Neuronal stem cell (in vitro differentiated cells): ENCODE measurements at regions not wholly inside any gene's neighbourhood (a gene's known extent, or its start where the extent isn't known, plus 50 kb on each side); places are given as distances from the start of the nearest gene placed in this dataset.

Experiments used
- DNase-seq: peaks from one replicate; pipeline ENCODE4 v3.0.0-alpha.2; 2013; ENCODE audit warnings: low spot score
- H2AFZ ChIP-seq: one replicate; pipeline ENCODE4 v1.6.1; 2013; ENCODE audit warnings: mild to moderate bottlenecking, low read length, inconsistent platforms
- H2AK5ac ChIP-seq: 2 replicates; pipeline ENCODE4 v1.6.1; 2013; ENCODE audit warnings: low read depth, mild to moderate bottlenecking, inconsistent platforms, low read length, moderate library complexity, mixed read lengths
- H2BK120ac ChIP-seq: 2 replicates; pipeline ENCODE4 v1.6.1; 2013; ENCODE audit warnings: low read depth, mild to moderate bottlenecking, inconsistent platforms, low read length, moderate library complexity, mixed read lengths
- H2BK12ac ChIP-seq: one replicate; pipeline ENCODE4 v1.6.1; 2013; ENCODE audit warnings: low read length, inconsistent platforms
- H2BK15ac ChIP-seq: 2 replicates; pipeline ENCODE4 v1.6.1; 2013; ENCODE audit warnings: mild to moderate bottlenecking, low read length, inconsistent platforms, mixed read lengths
- H2BK5ac ChIP-seq: one replicate; pipeline ENCODE4 v1.6.1; 2013; ENCODE audit warnings: inconsistent platforms, mild to moderate bottlenecking, low read length, moderate library complexity
- H3K14ac ChIP-seq: one replicate; pipeline ENCODE4 v1.6.1; 2013; ENCODE audit warnings: low read length, inconsistent platforms
- H3K18ac ChIP-seq: 2 replicates; pipeline ENCODE4 v1.6.1; 2013; ENCODE audit warnings: low read length, inconsistent platforms
- H3K23ac ChIP-seq: 2 replicates; pipeline ENCODE4 v1.6.1; 2013; ENCODE audit warnings: low read depth, mild to moderate bottlenecking, mixed read lengths, low read length, inconsistent platforms; ENCODE audit not compliant: poor library complexity
- H3K27ac ChIP-seq: replicated peaks from 3 replicates; pipeline ENCODE4 v1.5.1; 2013; ENCODE audit warnings: low read length, inconsistent platforms
- H3K27me3 ChIP-seq, 3 experiments: 2 replicates each; pipeline ENCODE4 v1.6.1; 2013; ENCODE audit warnings: low read length in 3 of 3, mild to moderate bottlenecking in 2 of 3, inconsistent platforms in 1 of 3, low read depth in 1 of 3, mixed read lengths in 1 of 3, moderate library complexity in 1 of 3; ENCODE audit not compliant: control insufficient read depth in 3 of 3, insufficient read depth in 3 of 3
- H3K36me3 ChIP-seq, 2 donors: replicated peaks in 1 of 2; 2 replicates each; pipeline ENCODE4 v1.6.1; 2013; ENCODE audit warnings: low read length in 2 of 2; ENCODE audit not compliant: control insufficient read depth in 2 of 2, insufficient read depth in 2 of 2
- H3K4ac ChIP-seq: 2 replicates; pipeline ENCODE4 v1.6.1; 2013; ENCODE audit warnings: inconsistent platforms, mild to moderate bottlenecking, low read length, moderate library complexity
- H3K4me1 ChIP-seq, 2 donors: 1 replicate in 1 of 2; 2 replicates in 1 of 2; pipeline ENCODE4 v1.6.1; 2013; ENCODE audit warnings: low read length in 2 of 2, low read depth in 1 of 2; ENCODE audit not compliant: control insufficient read depth in 2 of 2, insufficient read depth in 1 of 2
- H3K4me2 ChIP-seq: one replicate; pipeline ENCODE4 v1.6.1; 2013; ENCODE audit warnings: mild to moderate bottlenecking, low read length, inconsistent platforms; ENCODE audit not compliant: insufficient read depth, poor library complexity, severe bottlenecking
- H3K4me3 ChIP-seq, 2 donors: 2 replicates each; pipeline ENCODE4 v1.5.1; 2013; ENCODE audit warnings: low read length in 2 of 2, mild to moderate bottlenecking in 2 of 2, inconsistent platforms in 1 of 2, moderate library complexity in 1 of 2
- H3K79me1 ChIP-seq: one replicate; pipeline ENCODE4 v1.6.1; 2013; ENCODE audit warnings: low read depth, mild to moderate bottlenecking, inconsistent platforms, low read length, moderate library complexity
- H3K9ac ChIP-seq: one replicate; pipeline ENCODE4 v1.6.1; 2013; ENCODE audit warnings: mild to moderate bottlenecking, low read depth, low read length, inconsistent platforms; ENCODE audit not compliant: poor library complexity
- H3K9me3 ChIP-seq, 2 donors: replicated peaks in 1 of 2; 2 replicates each; pipeline versions ENCODE3 to v1.6.1; 2013; ENCODE audit warnings: low read length in 2 of 2, mild to moderate bottlenecking in 2 of 2, inconsistent platforms in 1 of 2, low read depth in 1 of 2, mixed read lengths in 1 of 2, moderate library complexity in 1 of 2; ENCODE audit not compliant: control insufficient read depth in 2 of 2, insufficient read depth in 1 of 2
- H4K8ac ChIP-seq: one replicate; pipeline ENCODE4 v1.6.1; 2013; ENCODE audit warnings: low read depth, mild to moderate bottlenecking, inconsistent platforms, low read length, moderate library complexity
- H4K91ac ChIP-seq: one replicate; pipeline ENCODE4 v1.6.1; 2013; ENCODE audit warnings: low read length, low read depth, mild to moderate bottlenecking, inconsistent platforms; ENCODE audit not compliant: poor library complexity
- WGBS, 2 donors: extraction: QIAGEN DNeasy Blood & Tissue Kit; methylation state at CpG; one replicate each; pipeline ENCODE4 v1.1.7; 2013; ENCODE audit warnings: missing lambda C conversion rate in 2 of 2, mixed read lengths in 1 of 2; ENCODE audit not compliant: insufficient read length in 2 of 2, insufficient replicate concordance in 1 of 2; ENCODE audit errors: extremely low coverage in 2 of 2; 5-methylcytosine and 5-hydroxymethylcytosine counted together

DNA sequence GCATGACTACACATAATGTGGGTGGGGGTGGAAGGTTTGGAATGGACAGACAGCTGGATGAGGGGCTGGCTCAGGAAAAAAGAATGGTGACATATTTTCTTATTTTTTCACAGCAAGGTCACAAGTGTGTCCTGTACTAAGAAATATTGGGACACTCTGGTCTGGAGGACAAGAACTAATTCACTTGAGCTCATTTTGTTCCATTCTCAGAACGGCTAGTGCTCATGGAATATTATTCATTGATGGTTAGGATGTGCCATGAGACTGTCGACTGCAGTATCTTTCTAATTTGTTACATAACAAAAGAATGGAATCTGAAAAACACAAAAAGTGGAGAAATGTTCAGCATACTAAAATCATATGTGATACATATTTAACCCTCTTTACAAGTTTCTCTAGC, 149.5 kb downstream of the BMP4 start:
- no peak overlapping the region for H3K4me2 ChIP-seq
- no peak overlapping the region for H2BK120ac ChIP-seq
- no peak overlapping the region for H3K18ac ChIP-seq
- H3K23ac ChIP-seq = no peak overlapping the region
- no peaks in the 10 kb centered on the region for H3K36me3 ChIP-seq
- H3K9ac ChIP-seq = no peak overlapping the region
- no peaks in the 10 kb centered on the region for H3K4me1 ChIP-seq
- H3K4ac ChIP-seq = no peak overlapping the region
- no peaks in the 10 kb centered on the region for H3K9me3 ChIP-seq
- no peak overlapping the region for H4K91ac ChIP-seq
- H3K4me3 ChIP-seq = no peak overlapping the region
- no peak overlapping the region for H3K27ac ChIP-seq
- no peak overlapping the region for H2BK15ac ChIP-seq
- WGBS, 2 donors = no CpG with 5 or more reads among the region's 2 CpGs
- no peak overlapping the region for H2AFZ ChIP-seq
- H4K8ac ChIP-seq = no peak overlapping the region
- no peak overlapping the region for H2AK5ac ChIP-seq
- H2BK12ac ChIP-seq = no peak overlapping the region
- DNase-seq = no peak
- no peak overlapping the region for H2BK5ac ChIP-seq
- no peaks in the 10 kb centered on the region for H3K27me3 ChIP-seq
- H3K79me1 ChIP-seq = no peaks in the 10 kb centered on the region
- no peak overlapping the region for H3K14ac ChIP-seq

DNA sequence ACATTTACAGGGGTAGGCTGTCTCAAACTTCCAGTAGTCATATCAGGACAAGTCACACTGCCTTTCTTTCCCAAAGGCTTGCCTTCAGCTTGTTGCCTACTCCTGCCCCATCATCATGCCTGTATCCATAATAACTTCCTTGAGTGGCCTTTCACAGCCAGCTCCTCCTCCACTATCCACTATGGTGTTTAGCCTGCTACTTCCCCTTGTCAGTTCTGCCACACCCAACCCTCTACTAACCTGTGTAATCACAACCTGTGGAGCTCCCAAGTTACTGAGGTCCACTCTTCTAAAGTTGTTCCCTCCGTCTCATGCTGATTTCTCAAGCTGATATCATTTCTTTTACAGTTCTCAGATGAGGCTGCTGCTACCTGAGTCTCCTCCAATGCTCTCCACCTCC, 159.9 kb downstream of the BMP4 start:
- Histone ChIP-seq H2BK5ac (no peak overlapping the region), H3K18ac (no peak overlapping the region), H3K23ac (no peak overlapping the region), H3K36me3 (no peaks in the 10 kb centered on the region), H3K9ac (no peak overlapping the region), H4K91ac (no peak overlapping the region), H4K8ac (no peak overlapping the region), H3K27ac (no peak overlapping the region), H3K14ac (no peak overlapping the region), H2BK120ac (no peak overlapping the region), H3K9me3 (no peaks in the 10 kb centered on the region), H2AFZ (no peak overlapping the region), H2AK5ac (no peak overlapping the region), H3K27me3 (no peaks in the 10 kb centered on the region), H2BK12ac (no peak overlapping the region), H3K4ac (no peak overlapping the region), H3K4me1 (peaks cover 0 to 2% of the 10 kb centered on the region in 2 donors), H2BK15ac (no peak overlapping the region), H3K4me2 (no peak overlapping the region), H3K4me3 (no peak overlapping the region), H3K79me1 (no peaks in the 10 kb centered on the region)
- WGBS, 2 donors = no CpG with 5 or more reads among the region's 1 CpG
- DNase-seq = no peak

DNA sequence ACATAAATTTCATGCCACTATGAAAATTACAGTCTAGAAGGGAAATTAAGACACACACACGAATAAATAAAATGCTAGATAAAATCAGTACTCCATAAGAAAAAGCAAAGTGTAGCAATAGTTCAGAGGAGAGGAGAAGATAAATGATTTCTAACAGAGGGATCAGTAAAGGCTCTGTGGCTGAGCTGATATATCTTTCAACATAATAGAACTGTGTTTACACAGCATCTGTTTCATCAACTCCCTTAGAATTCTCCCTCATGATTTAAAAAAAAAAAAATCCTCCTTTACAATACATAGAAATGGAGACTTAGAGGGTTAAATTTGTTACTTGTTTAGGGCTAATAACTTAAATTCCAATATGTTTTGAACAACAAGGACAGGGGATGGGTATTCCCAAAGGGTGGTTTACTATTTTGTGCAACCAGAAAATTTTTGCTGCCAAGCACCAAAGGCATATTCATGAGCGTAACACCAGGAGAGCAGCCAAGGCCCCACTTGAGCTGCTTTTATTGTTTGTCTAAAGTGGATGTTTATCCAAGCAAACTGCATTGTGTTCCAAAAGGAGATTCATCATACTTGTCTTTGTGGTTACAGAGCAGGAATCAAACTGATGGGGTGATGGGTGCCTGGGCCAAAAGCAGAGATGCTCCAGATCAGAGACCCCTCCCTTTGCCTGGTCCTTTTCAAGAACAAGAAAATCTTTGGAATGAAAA, 162.7 kb downstream of the BMP4 start:
- Histone ChIP-seq H2BK15ac (no peak overlapping the region), H3K4ac (no peak overlapping the region), H3K27ac (no peak overlapping the region), H3K14ac (no peak overlapping the region), H2BK120ac (no peak overlapping the region), H3K27me3 (no peaks in the 10 kb centered on the region), H3K4me2 (no peak overlapping the region), H2AK5ac (no peak overlapping the region), H3K4me3 (no peak overlapping the region), H3K23ac (no peak overlapping the region), H2BK12ac (no peak overlapping the region), H4K8ac (no peak overlapping the region), H3K18ac (no peak overlapping the region), H3K36me3 (no peaks in the 10 kb centered on the region), H3K9ac (no peak overlapping the region), H2BK5ac (no peak overlapping the region), H2AFZ (no peak overlapping the region), H3K79me1 (no peaks in the 10 kb centered on the region), H3K4me1 (peaks cover 0 to 2% of the 10 kb centered on the region in 2 donors), H3K9me3 (no peaks in the 10 kb centered on the region), H4K91ac (no peak overlapping the region)
- no CpG with 5 or more reads among the region's 2 CpGs for WGBS, 2 donors
- DNase-seq = no peak

DNA sequence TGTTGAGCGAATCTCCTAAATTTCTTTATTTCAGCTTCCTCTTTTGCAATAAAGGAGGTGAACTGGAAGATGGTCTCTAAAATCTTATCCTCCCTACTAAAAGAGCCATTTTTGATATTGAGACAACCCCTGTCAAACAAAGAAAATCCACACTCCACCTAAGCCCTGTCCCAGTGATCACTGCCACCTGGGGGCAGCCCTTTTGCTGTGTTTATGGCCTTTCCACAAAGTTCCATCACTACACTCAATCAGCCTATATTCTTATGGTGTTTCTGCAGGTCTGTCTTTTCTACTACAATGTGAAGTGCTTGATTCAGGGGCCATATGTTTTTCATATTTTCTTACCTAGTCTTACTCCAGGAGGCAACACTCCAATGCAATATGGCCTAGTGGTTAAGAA, 163.7 kb downstream of the BMP4 start:
- no peak for DNase-seq
- Histone ChIP-seq H2BK5ac (no peak overlapping the region), H3K9ac (no peak overlapping the region), H3K9me3 (no peaks in the 10 kb centered on the region), H3K4me2 (no peak overlapping the region), H2AFZ (no peak overlapping the region), H3K36me3 (no peaks in the 10 kb centered on the region), H3K4me1 (peaks cover 0 to 2% of the 10 kb centered on the region in 2 donors), H3K14ac (no peak overlapping the region), H3K4me3 (no peak overlapping the region), H3K27me3 (no peaks in the 10 kb centered on the region), H3K79me1 (no peaks in the 10 kb centered on the region), H4K91ac (no peak overlapping the region), H3K18ac (no peak overlapping the region), H3K23ac (no peak overlapping the region), H2BK15ac (no peak overlapping the region), H2BK12ac (no peak overlapping the region), H2AK5ac (no peak overlapping the region), H4K8ac (no peak overlapping the region), H3K27ac (no peak overlapping the region), H2BK120ac (no peak overlapping the region), H3K4ac (no peak overlapping the region)
- no CpG with 5 or more reads among the region's 1 CpG for WGBS, 2 donors
